ENCODE measurements at regions not wholly inside any gene's neighbourhood (a gene's known extent, or its start where the extent isn't known, plus 50 kb on each side); places are given as distances from the start of the nearest gene placed in this dataset.

DNA sequence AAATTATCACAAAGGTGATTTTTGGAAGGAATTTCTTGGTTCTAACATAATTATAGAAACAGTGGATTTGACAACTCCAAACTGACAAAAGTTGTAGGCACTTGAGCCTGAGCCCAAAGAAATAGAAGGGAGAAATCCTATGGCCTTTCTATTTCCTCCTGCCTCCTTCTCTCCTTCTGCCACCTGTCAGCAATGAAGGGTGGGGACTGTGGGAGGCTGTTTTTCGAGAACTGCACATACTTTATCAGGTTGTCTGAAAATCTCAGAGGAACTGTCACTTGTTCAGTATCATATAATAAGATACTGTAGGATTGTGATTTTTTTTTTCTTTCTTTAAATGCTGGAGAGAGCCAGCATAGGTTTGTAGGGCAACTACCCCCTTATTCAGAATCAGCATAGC is 187.9 kb upstream of the SESN3 start:
- TF ChIP-seq, protein P1, sequence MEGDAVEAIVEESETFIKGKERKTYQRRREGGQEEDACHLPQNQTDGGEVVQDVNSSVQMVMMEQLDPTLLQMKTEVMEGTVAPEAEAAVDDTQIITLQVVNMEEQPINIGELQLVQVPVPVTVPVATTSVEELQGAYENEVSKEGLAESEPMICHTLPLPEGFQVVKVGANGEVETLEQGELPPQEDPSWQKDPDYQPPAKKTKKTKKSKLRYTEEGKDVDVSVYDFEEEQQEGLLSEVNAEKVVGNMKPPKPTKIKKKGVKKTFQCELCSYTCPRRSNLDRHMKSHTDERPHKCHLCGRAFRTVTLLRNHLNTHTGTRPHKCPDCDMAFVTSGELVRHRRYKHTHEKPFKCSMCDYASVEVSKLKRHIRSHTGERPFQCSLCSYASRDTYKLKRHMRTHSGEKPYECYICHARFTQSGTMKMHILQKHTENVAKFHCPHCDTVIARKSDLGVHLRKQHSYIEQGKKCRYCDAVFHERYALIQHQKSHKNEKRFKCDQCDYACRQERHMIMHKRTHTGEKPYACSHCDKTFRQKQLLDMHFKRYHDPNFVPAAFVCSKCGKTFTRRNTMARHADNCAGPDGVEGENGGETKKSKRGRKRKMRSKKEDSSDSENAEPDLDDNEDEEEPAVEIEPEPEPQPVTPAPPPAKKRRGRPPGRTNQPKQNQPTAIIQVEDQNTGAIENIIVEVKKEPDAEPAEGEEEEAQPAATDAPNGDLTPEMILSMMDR (conservative IDR thresholded peaks at IDR 0.05) = no peak
- Histone ChIP-seq H3K79me1 (ENCODE audit: insufficient read depth, low read depth, low read length, poor library complexity, severe bottlenecking) (no peaks in the 10 kb centered on the region), H4K91ac (ENCODE audit: insufficient read length, low read depth, low read length) (no peak overlapping the region), H4K5ac (ENCODE audit: insufficient read length, low read depth, low read length) (no peak overlapping the region), H2BK120ac (ENCODE audit: low read depth, low read length, poor library complexity, severe bottlenecking) (no peak overlapping the region), H3K56ac (ENCODE audit: insufficient read length, low read depth, low read length) (no peak overlapping the region), H2AK5ac (ENCODE audit: insufficient read length, low read length) (no peak overlapping the region), H3K27ac (ENCODE audit: insufficient read length, low read depth, low read length) (no peak overlapping the region), H3K9me3 (ENCODE audit: control insufficient read depth, low read depth, low read length) (no peaks in the 10 kb centered on the region), H2BK15ac (ENCODE audit: low read depth, low read length) (no peak overlapping the region), H4K20me1 (ENCODE audit: control insufficient read depth, insufficient read depth, insufficient read length) (no peaks in the 10 kb centered on the region), H2AFZ (ENCODE audit: low read length) (no peak overlapping the region), H3K27me3 (ENCODE audit: insufficient read depth, low read length) (no peaks in the 10 kb centered on the region), H3K9ac (ENCODE audit: extremely low read depth, insufficient read length, low read length) (no peak overlapping the region), H3K18ac (ENCODE audit: insufficient read length, low read depth, low read length) (no peak overlapping the region), H3K14ac (ENCODE audit: insufficient read depth, low read length) (no peak overlapping the region), H3K4ac (ENCODE audit: low read depth, low read length) (no peak overlapping the region), H3K23ac (ENCODE audit: insufficient read length, low read depth, low read length) (no peak overlapping the region), H3K4me2 (ENCODE audit: insufficient read depth, insufficient read length, low read length) (no peak overlapping the region), H2BK5ac (ENCODE audit: insufficient read length, low read length) (no peak overlapping the region), H3K4me1 (ENCODE audit: insufficient read depth, low read length) (no peaks in the 10 kb centered on the region; the same call in 1 of the 2 replicates), H2BK12ac (ENCODE audit: insufficient read length, low read depth, low read length) (no peak overlapping the region), H3T11ph (ENCODE audit: low read length) (no peak overlapping the region), H3K79me2 (ENCODE audit: insufficient read depth, low read length) (no peaks in the 10 kb centered on the region), H4K8ac (replicated peaks; ENCODE audit: insufficient read length, low read depth, low read length) (no peak overlapping the region), H2BK20ac (ENCODE audit: low read depth, low read length, poor library complexity, severe bottlenecking) (no peak overlapping the region), H3K23me2 (ENCODE audit: insufficient read length, low read depth, low read length, poor library complexity, severe bottlenecking) (no peaks in the 10 kb centered on the region)
- Mint-ChIP-seq H3K36me3 (ENCODE audit: insufficient read depth in 1 of 3, low read depth in 3 of 3) (no peaks in the 10 kb centered on the region), H3K9me3 (no peaks in the 10 kb centered on the region), H3K27me3 (ENCODE audit: low read depth) (no peaks in the 10 kb centered on the region; the same call in 1 of the 2 replicates), H3K4me3 (no peak overlapping the region), H3K4me1 (peaks cover 8 to 10% of the 10 kb centered on the region in 2 experiments), H3K27ac (no peak overlapping the region)
- no CpG with 5 or more reads among the region's 1 CpG for WGBS (ENCODE audit: extremely low coverage, insufficient read length, low lambda C conversion rate)
- DNase-seq = no peak
